ENCODE measurements at regions not wholly inside any gene's neighbourhood (a gene's known extent, or its start where the extent isn't known, plus 50 kb on each side); places are given as distances from the start of the nearest gene placed in this dataset.

GRCh38 chr4:138512756-138513155 is 270.6 kb upstream of the SLC7A11 start:
- no peak overlapping the region for H3K4me2 ChIP-seq (ENCODE audit: low read length)
- H3K4me1 ChIP-seq = no peaks in the 10 kb centered on the region
- no peaks in the 10 kb centered on the region for H3K9me3 ChIP-seq (ENCODE audit: control insufficient read depth, low read length)
- H3K4me3 ChIP-seq (ENCODE audit: low read depth, low read length) = no peak overlapping the region
- TF ChIP-seq, protein P1, sequence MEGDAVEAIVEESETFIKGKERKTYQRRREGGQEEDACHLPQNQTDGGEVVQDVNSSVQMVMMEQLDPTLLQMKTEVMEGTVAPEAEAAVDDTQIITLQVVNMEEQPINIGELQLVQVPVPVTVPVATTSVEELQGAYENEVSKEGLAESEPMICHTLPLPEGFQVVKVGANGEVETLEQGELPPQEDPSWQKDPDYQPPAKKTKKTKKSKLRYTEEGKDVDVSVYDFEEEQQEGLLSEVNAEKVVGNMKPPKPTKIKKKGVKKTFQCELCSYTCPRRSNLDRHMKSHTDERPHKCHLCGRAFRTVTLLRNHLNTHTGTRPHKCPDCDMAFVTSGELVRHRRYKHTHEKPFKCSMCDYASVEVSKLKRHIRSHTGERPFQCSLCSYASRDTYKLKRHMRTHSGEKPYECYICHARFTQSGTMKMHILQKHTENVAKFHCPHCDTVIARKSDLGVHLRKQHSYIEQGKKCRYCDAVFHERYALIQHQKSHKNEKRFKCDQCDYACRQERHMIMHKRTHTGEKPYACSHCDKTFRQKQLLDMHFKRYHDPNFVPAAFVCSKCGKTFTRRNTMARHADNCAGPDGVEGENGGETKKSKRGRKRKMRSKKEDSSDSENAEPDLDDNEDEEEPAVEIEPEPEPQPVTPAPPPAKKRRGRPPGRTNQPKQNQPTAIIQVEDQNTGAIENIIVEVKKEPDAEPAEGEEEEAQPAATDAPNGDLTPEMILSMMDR (IDR thresholded peaks at IDR 0.05) = no peak
- H3K27me3 ChIP-seq (ENCODE audit: control insufficient read depth, insufficient read depth, low read length) = no peaks in the 10 kb centered on the region
- H3K27ac ChIP-seq = no peak overlapping the region
- no peak overlapping the region for H2AFZ ChIP-seq
- no peaks in the 10 kb centered on the region for H3K79me2 ChIP-seq
- no peaks in the 10 kb centered on the region for H3K36me3 ChIP-seq (ENCODE audit: control insufficient read depth, insufficient read depth, low read length)
- H3K9ac ChIP-seq = no peak overlapping the region

GRCh38 chr4:138510053-138510452 is 267.9 kb upstream of the SLC7A11 start:
- TF ChIP-seq, protein P1 (IDR thresholded peaks at IDR 0.05) = no peak
- Histone ChIP-seq H3K9me3 (ENCODE audit: control insufficient read depth, low read length) (no peaks in the 10 kb centered on the region), H2AFZ (no peak overlapping the region), H3K27ac (no peak overlapping the region), H3K79me2 (no peaks in the 10 kb centered on the region), H3K27me3 (ENCODE audit: control insufficient read depth, insufficient read depth, low read length) (no peaks in the 10 kb centered on the region), H3K4me2 (ENCODE audit: low read length) (no peak overlapping the region), H3K4me1 (no peaks in the 10 kb centered on the region), H3K9ac (no peak overlapping the region), H3K36me3 (ENCODE audit: control insufficient read depth, insufficient read depth, low read length) (no peaks in the 10 kb centered on the region), H3K4me3 (ENCODE audit: low read depth, low read length) (no peak overlapping the region)

DNA sequence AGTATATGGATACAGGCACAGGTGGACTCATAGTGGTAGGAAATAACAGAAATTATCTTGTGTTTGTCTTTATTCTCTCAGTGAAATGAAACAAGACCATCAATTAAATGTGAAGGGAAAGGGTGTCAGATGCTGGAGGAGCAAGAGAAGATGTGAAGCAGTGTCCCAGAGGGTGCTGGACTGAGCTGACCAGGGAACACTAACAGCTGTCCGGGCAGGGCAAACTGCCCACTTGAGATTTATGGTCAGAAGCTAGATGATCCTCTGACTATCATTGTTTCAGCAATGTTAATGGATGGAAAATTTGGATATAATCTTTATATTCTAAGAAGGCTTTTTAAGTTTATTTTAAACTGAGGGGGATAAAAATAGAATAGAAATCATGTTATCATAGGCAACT is 267.2 kb upstream of the SLC7A11 start:
- Histone ChIP-seq H3K9me3 (ENCODE audit: control insufficient read depth, low read length) (no peaks in the 10 kb centered on the region), H3K27me3 (ENCODE audit: control insufficient read depth, insufficient read depth, low read length) (no peaks in the 10 kb centered on the region), H3K79me2 (no peaks in the 10 kb centered on the region), H3K36me3 (ENCODE audit: control insufficient read depth, insufficient read depth, low read length) (no peaks in the 10 kb centered on the region), H3K4me3 (ENCODE audit: low read depth, low read length) (no peak overlapping the region), H3K4me2 (ENCODE audit: low read length) (no peak overlapping the region), H2AFZ (no peak overlapping the region), H3K27ac (no peak overlapping the region), H3K4me1 (no peaks in the 10 kb centered on the region), H3K9ac (no peak overlapping the region)
- TF ChIP-seq, protein P1 (IDR thresholded peaks at IDR 0.05) = no peak

DNA sequence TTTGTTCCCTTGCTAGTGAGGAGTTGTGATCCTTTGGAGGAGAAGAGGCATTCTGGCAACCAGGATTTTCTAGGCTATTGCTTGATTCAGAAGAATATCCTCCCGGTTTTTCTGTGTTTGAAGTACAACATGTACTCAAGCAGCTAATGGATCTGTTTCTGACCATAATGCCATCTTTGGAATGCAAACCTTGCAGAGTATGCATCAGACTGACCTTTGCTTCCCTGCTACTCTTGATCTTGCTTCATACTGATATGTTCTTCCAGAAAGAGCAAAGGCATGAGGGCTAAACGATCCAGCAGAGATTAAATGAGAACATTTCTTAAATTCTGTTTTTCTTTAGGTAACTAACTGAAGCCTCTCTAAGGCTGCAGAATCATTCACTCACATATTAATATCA is 265.4 kb upstream of the SLC7A11 start:
- Histone ChIP-seq H3K27ac (no peak overlapping the region), H3K9ac (no peak overlapping the region), H3K4me1 (no peaks in the 10 kb centered on the region), H3K79me2 (no peaks in the 10 kb centered on the region), H3K4me2 (ENCODE audit: low read length) (no peak overlapping the region), H2AFZ (no peak overlapping the region), H3K36me3 (ENCODE audit: control insufficient read depth, insufficient read depth, low read length) (no peaks in the 10 kb centered on the region), H3K9me3 (ENCODE audit: control insufficient read depth, low read length) (no peaks in the 10 kb centered on the region), H3K27me3 (ENCODE audit: control insufficient read depth, insufficient read depth, low read length) (no peaks in the 10 kb centered on the region), H3K4me3 (ENCODE audit: low read depth, low read length) (no peak overlapping the region)
- TF ChIP-seq, protein P1 (IDR thresholded peaks at IDR 0.05) = no peak

DNA sequence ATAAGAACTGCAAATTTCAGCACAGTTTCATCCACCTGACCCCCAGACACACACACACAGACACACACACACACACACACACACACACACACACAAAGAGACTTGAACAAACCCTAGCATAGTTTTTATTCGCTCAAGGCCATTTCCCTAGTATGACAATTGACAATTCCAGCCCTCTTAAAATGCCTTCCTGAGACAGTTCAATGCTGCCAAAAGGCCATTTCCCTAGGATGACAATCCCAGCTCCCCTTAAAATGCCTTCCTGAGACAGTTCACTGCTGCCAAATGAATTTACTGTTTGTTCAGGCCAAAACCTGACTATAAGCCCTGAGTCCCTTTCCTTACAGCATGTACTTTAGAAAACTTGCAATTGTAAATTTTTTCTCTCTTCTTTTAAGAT is 259.5 kb upstream of the SLC7A11 start:
- Histone ChIP-seq H3K4me3 (ENCODE audit: low read depth, low read length) (no peak overlapping the region), H3K9me3 (ENCODE audit: control insufficient read depth, low read length) (no peaks in the 10 kb centered on the region), H3K27ac (no peak overlapping the region), H3K27me3 (ENCODE audit: control insufficient read depth, insufficient read depth, low read length) (no peaks in the 10 kb centered on the region), H3K79me2 (no peaks in the 10 kb centered on the region), H3K36me3 (ENCODE audit: control insufficient read depth, insufficient read depth, low read length) (no peaks in the 10 kb centered on the region), H3K9ac (no peak overlapping the region), H2AFZ (no peak overlapping the region), H3K4me2 (ENCODE audit: low read length) (no peak overlapping the region), H3K4me1 (no peaks in the 10 kb centered on the region)
- TF ChIP-seq, protein P1 (IDR thresholded peaks at IDR 0.05) = no peak

Measured in parathyroid adenoma (tissue), 2 donors.